Lung (tissue), 11 donors: ENCODE measurements at regions not wholly inside any gene's neighbourhood (a gene's known extent, or its start where the extent isn't known, plus 50 kb on each side); places are given as distances from the start of the nearest gene placed in this dataset.

Experiments
- ATAC-seq: fragments of 200-7000 bp; cut with Tn5 transposase; one replicate; pipeline ENCODE4 v1.9.1; 2020; ENCODE audit warnings: moderate number of reproducible peaks; ENCODE audit not compliant: insufficient read depth, low FRiP score
- DNase-seq, 3 donors: peaks; one replicate each; pipeline ENCODE4 v3.0.0-alpha.2; 2013 to 2017
- H3K27ac ChIP-seq, 2 donors: one replicate each; pipeline ENCODE4 v1.5.1; 2013; ENCODE audit warnings: mild to moderate bottlenecking in 2 of 2, moderate library complexity in 2 of 2, control low read depth in 1 of 2, inconsistent platforms in 1 of 2, low read depth in 1 of 2, low read length in 1 of 2
- H3K27me3 ChIP-seq, 3 donors: one replicate each; pipeline ENCODE4 v1.5.1; 2013; ENCODE audit warnings: low read length in 2 of 3; ENCODE audit not compliant: control insufficient read depth in 3 of 3, insufficient read depth in 3 of 3
- H3K36me3 ChIP-seq, 4 donors: one replicate each; pipeline ENCODE4 v1.5.1; 2013; ENCODE audit warnings: low read length in 4 of 4, mild to moderate bottlenecking in 1 of 4, moderate library complexity in 1 of 4; ENCODE audit not compliant: control insufficient read depth in 4 of 4, insufficient read depth in 4 of 4
- H3K4me1 ChIP-seq, 5 donors: one replicate each; pipeline ENCODE4 v1.5.1; 2013; ENCODE audit warnings: low read length in 5 of 5, mild to moderate bottlenecking in 2 of 5, moderate library complexity in 1 of 5; ENCODE audit not compliant: control insufficient read depth in 5 of 5, insufficient read depth in 5 of 5
- H3K4me3 ChIP-seq: one replicate; pipeline ENCODE4 v1.5.1; 2013; ENCODE audit warnings: mild to moderate bottlenecking, control low read depth, moderate library complexity
- H3K9ac ChIP-seq, 2 donors: one replicate each; pipeline ENCODE4 v1.5.1; 2013; ENCODE audit warnings: low read length in 2 of 2, control low read depth in 1 of 2; ENCODE audit not compliant: insufficient read depth in 1 of 2
- H3K9me3 ChIP-seq, 4 donors: one replicate each; pipeline ENCODE4 v1.5.1; 2013; ENCODE audit warnings: low read length in 3 of 4, mild to moderate bottlenecking in 1 of 4, moderate library complexity in 1 of 4; ENCODE audit not compliant: control insufficient read depth in 4 of 4, insufficient read depth in 3 of 4
- CTCF ChIP-seq: IDR thresholded peaks from 2 replicates; pipeline ENCODE4 v1.5.1; 2012; ENCODE audit warnings: mild to moderate bottlenecking; ENCODE audit errors: control extremely low read depth, extremely low read depth
- WGBS, 2 donors: extraction: QIAGEN DNeasy Blood & Tissue Kit; methylation state at CpG; one replicate each; pipeline ENCODE4 v1.1.7; 2013; 5-methylcytosine and 5-hydroxymethylcytosine counted together
- donor health status: control.
- donor health status: control.
- donor health status: Bipolar disorder and iron deficiency.
- donor health status: healthy.
- donor health status: DM: yes; HTN: yes; CAD: no.

- Histone ChIP-seq H3K36me3 (no peaks in the 10 kb centered on the region), H3K9ac (no peak overlapping the region), H3K4me3 (no peak overlapping the region), H3K27me3 (no peaks in the 10 kb centered on the region), H3K4me1 (no peaks in the 10 kb centered on the region), H3K27ac (no peak overlapping the region), H3K9me3 (no peaks in the 10 kb centered on the region)
- DNase-seq: no peak
- no peak for TF ChIP-seq CTCF
- no peak for ATAC-seq
- 73 to 80% methylated on average over 5 of the region's 5 CpGs for WGBS, 2 donors
Measured at GRCh38 chr1:238458899-238459298, 568.2 kb upstream of the ZP4 start.

- no peaks in the 10 kb centered on the region for H3K4me1 ChIP-seq
- DNase-seq (no peak), ATAC-seq (no peak)
- no peaks in the 10 kb centered on the region for H3K36me3 ChIP-seq
- no peak overlapping the region for H3K4me3 ChIP-seq
- no peak overlapping the region for H3K27ac ChIP-seq
- H3K9me3 ChIP-seq: no peaks in the 10 kb centered on the region
- no peak for TF ChIP-seq CTCF
- no peaks in the 10 kb centered on the region for H3K27me3 ChIP-seq
- no peak overlapping the region for H3K9ac ChIP-seq
Measured at GRCh38 chr1:238457610-238458009, 566.9 kb upstream of the ZP4 start.

- H3K36me3 ChIP-seq: no peaks in the 10 kb centered on the region
Measured at GRCh38 chr1:238451781-238452310, 561.1 kb upstream of the ZP4 start.

More at GRCh38 chr1:238451781-238452310, 561.1 kb upstream of the ZP4 start:
- Histone ChIP-seq H3K9ac (no peak overlapping the region), H3K27ac (no peak overlapping the region), H3K4me3 (no peak overlapping the region), H3K27me3 (no peaks in the 10 kb centered on the region), H3K4me1 (no peaks in the 10 kb centered on the region), H3K9me3 (no peaks in the 10 kb centered on the region)
- peak in 2 of 3 donors; percentile 24 to 38 for DNase-seq
- whole genome bisulfite sequencing, 2 donors: 61 to 78% methylated on average over 4 of the region's 4 CpGs
- no peak for TF ChIP-seq CTCF
- ATAC-seq: no peak
